ENCODE measurements at regions not wholly inside any gene's neighbourhood (a gene's known extent, or its start where the extent isn't known, plus 50 kb on each side); places are given as distances from the start of the nearest gene placed in this dataset.
"Not testable (repeated sequence)": the region's sequence is repeated elsewhere in the genome, so short reads cannot be mapped to it uniquely, and the experiment has no call there.

DNA sequence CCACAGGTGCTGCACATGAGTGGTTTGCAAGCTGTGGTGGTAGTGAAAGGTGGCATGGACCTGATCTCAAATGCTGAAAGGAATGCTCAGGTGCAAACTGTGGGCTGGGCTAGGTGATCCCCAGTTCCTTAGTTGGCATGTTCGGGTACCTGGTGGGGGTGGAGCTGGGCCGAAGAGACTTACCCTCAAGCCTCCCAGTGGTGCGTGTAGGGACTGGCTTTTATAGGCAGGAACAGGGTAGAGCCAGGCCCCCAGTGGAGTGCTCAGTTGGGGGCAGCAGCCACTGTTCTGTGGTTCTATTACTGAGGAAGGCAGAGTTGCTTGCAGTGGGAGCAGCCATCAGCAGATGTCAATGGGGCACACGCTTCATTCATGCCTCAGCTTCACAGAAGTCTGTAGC lies 399.8 kb downstream of the HTR1B start:
- no peak for FAIRE-seq

DNA sequence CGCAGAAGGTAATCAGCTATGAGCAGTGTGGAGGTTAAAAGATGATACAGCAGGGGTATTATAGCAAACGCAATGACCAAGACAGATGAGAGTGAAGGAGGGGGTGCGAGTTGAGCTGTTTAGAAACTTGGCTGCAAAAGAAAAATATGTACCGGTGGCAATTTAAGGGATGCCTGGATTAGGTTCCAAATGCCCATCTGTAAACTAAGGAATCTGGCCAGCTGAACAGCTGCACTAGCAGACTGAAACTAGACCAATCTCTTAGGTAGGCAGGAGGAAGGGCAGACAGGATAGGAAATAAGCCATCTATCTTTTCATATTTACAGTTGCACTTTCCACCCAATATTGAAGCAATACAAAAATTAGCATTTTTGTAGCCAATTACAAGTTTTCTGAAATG lies 407.6 kb downstream of the HTR1B start:
- no peak for FAIRE-seq

GRCh38 chr6:77040568-77041195 lies 422.6 kb downstream of the HTR1B start:
- FAIRE-seq, result no peak

DNA sequence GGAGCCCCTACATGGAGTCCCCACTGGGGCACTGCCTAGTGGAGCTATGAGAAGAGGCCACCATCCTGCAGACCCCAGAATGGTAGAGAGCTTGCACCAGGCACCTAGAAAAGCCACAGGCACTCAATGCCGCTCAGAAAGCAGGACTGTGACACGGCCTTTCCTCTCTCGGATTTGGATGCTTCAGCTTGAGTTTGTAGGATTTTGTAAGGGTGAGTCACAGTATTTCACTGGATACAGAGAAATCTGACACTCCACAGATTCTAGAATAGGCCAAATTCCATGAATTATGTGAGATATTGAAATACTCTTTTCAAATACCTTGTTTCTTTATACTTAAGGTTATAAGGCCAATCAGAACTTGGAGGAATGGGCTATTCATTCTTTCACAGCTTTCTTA lies 424.5 kb downstream of the HTR1B start:
- no peak for FAIRE-seq

- no peak for FAIRE-seq
Observed at GRCh38 chr6:77037439-77037838, 425.9 kb downstream of the HTR1B start.

DNA sequence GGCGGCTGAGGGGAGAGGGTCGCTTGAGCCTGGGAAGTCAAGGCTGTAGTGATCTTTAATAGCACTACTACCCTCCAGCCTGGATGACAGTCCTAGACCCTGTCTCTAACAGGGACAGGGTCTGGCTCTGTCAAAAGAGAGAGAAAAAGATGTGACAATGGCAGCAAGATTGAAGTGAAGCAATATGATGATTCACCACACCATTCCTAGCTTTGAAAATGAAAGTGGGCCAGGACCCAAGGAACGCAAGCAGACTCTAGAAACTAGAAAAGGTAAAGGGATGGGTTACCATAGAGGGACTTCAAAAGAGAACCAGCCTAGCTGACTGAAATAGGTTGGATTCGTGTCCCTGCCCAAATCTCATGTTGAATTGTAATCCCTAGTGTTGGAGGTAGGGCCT lies 426.9 kb downstream of the HTR1B start:
- FAIRE-seq, result no peak

DNA sequence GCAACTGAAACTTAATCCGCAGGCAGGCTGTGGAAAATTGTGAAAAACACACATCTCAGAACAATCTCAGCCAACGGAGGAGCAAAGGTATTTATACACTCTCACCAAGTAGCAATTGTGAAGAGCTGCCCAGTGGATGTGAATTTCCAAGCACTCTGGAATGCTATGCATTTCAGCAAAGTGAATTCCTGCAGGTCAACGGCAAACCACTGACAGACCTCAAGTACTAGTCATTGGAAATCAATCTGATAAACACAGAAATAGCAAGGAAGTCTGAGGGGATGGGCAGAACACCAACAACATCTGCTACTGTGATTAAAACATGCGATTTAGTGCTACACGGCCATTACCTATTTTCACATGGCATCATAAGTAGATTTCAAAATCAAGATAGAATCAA lies 429.1 kb downstream of the HTR1B start:
- FAIRE-seq, result no peak

GRCh38 chr6:77030929-77031674 lies 432.2 kb downstream of the HTR1B start:
- no peak for FAIRE-seq

- FAIRE-seq, result no peak
Observed at GRCh38 chr6:77026341-77026740, 436.9 kb downstream of the HTR1B start.

GRCh38 chr6:77025736-77026223 lies 437.5 kb downstream of the HTR1B start:
- FAIRE-seq, result no peak

- FAIRE-seq, result no peak
Observed at GRCh38 chr6:77021778-77022177, 441.5 kb downstream of the HTR1B start.

DNA sequence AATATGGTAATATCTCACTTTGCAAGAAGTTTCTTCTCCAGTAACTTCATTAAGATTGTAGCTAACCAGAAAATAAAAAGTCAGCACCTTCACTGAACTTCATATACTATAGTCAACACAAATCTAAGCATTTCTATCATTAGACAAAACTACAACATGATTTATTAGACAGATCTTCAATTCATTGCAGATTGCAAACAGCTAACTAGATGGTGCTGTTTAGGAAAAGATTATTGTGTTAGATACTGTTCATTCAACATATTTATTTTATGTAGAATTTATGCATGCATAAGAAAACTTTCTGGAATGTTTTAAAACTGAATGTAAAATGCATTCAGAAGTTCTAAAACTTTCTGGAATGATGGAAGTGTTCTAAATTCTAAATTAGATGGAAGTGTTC lies 442.1 kb downstream of the HTR1B start:
- FAIRE-seq, result no peak

GRCh38 chr6:77019081-77019480 lies 444.2 kb downstream of the HTR1B start:
- FAIRE-seq, result no peak

- FAIRE-seq, result no peak
Observed at GRCh38 chr6:77017537-77017936, 445.8 kb downstream of the HTR1B start.

DNA sequence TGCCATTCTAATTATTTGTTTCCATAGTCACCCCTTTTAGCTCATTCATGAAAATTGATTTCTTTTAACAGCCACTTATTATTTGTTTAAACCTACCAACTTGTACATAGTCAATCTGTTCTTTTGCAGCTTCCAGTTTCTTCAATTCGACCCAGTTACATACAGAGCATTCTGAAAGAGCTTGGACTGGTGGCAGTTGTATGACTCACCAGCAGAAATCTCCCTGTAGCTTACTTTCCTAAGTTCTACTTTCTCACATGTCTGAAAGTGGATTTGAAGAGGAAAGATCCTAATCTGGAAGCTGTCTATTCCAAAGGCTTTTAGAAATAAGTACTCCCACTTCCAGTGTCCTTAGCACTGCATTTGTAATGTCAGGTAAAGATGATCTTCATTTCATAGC lies 447.9 kb downstream of the HTR1B start:
- no peak for FAIRE-seq

DNA sequence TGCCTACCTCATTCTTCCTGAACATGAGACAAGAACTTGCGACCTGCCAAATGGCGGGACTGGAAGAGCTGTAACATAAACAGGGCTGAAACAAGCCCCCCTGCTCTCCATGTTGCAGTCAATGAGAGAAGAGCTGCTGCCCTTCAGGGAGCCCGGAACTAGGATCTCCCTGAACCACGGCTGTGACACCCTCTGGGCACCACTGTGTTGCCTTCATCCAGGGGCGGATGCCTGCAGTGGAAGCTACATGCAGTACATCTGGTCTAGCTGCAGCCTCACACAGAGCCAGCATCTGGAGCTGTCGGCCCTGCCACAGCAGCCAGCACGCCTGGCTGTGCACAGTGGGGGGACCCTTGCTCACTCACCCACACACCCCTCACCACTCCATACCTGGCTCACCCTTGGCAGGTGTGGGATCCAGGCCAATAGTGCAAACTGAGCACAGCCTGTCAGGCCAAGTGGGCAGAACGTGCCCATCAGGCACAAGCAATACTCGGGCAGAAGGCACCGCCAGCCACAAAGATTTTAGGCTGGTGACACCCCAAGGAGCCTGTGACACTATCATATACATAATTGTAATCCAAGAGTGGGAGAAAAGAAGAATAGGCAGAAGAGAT lies 451.3 kb downstream of the HTR1B start:
- no peak for FAIRE-seq

DNA sequence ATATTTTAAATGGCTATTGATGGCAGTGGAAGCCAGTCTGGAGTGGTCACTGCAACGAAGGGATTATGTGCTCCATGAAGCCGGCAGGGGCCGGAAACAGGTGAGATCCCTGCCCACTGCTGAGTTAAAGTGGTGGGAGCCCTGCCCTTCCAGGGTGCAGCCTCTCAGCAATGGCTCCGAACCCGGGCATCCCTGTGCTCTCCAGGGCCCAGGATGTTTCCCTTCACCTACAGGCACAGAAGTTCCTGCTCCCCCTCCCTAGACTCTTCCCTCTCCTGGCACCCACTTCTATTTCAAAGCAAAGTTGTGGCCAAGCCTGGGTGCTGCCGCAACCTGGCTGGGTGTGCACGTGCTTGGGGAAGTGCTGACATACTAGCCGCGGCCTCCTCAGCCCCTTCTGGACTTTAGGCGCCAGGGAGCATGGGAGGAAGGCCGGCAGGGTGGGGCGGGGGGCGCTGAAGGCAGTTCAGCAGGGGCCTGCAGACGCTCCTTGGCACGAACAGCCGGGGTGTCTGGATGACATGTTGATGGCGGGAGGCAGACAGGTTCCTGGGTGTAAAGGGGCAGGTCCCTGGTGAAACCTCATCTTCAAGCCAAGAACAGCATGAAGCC lies 452.3 kb downstream of the HTR1B start:
- FAIRE-seq, result no peak

DNA sequence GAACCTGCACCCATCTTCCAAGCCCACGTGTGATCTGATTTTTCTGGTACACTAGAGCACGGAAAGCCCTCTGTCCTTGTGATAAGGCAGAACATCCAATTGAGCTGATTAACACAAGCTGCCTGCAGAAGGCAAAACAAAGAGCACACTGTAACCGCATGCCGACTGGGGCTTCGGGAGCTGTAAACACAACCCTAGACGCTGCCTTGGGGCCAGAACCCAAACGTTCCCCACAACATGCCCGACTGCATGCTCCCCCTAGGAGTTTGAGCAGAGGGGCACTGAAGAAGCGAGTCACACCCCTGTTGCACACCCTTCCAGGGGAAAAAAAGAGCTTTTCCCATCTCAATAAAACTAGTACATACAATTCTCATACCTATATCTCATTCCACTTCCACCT lies 470.7 kb downstream of the HTR1B start:
- no peak for FAIRE-seq

- FAIRE-seq, result no peak
Observed at GRCh38 chr6:76984572-76984971, 478.7 kb downstream of the HTR1B start.

DNA sequence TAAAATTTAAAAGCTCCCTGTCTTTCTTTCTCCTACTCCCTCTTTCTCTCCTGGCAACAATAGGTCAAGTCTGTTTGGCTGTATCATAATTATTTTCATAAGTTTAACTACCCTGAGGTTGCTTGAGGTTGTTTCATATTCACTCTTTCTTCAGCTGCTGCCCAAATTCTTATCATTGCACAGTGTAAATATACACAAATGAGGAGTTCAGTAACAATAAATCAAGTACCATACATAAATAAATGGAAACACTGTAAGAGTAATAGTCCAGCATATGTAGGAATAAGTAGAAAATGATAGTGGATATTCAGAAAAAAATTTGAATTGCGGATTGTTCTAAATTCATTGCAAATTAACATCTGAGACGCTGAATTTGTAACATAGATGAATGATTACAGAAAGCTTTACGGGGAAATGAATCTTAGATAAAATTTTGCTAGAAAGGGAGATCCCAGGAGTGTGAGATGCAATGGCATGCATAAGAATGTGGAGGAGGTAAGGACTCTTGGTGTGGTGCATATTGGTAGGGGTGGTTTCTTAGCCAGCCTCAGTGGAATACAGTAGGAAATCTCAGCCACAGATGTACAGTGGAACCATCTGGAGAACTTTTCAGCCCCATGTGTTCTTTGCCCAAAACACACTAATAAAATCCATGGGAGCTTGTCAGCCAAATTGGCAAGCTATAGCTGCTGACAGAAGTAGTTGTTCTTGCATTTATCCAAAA lies 480.7 kb downstream of the HTR1B start:
- no peak for FAIRE-seq

DNA sequence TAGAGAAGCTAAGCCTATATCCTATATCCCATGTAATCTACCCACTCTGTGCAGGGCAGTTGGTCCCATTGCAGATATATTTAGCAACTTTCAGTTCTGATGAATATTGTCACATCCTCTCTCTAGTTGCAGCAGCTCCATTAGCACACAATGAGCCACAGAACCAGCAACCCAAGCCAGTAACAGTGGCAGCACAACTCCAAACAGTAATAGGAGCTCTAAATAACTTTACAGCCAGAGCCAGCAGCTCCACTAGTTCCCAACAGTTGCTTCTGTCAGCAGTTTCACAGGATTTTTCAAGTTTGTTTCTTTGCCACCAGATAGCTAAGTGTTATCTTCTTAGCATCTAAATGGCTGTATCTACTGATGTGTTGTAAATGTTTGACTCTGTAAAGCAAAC lies 490.8 kb downstream of the HTR1B start:
- FAIRE-seq, result no peak

DNA sequence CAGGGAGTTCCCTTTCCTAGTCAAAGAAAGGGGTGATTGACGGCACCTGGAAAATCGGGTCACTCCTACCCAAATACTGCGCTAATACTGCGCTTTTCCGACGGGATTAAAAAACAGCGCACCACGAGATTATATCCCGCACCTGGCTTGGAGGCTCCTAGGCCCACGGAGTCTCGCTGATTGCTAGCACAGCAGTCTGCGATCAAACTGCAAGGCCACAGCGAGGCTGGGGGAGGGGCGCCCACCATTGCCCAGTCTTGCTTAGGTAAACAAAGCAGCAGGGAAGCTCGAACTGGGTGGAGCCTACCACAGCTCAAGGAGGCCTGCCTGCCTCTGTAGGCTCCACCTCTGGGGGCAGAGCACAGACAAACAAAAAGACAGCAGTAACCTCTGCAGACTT lies 504.1 kb downstream of the HTR1B start:
- not testable (repeated sequence) for FAIRE-seq

Data from A204.1 (cell line).